A673 (cell line): ENCODE measurements at regions not wholly inside any gene's neighbourhood (a gene's known extent, or its start where the extent isn't known, plus 50 kb on each side); places are given as distances from the start of the nearest gene placed in this dataset.

Experiments used
- BruUV-seq: library from RNA; stranded (reverse); fragments of 400-500 nt; replicated peaks from 2 replicates; lab custom pipeline; 2021; lab: Mats Ljungman, UMichigan
- CTCF ChIA-PET: fragments of 300-600 bp; sonication (Branson Sonifier 250); formaldehyde crosslinking; loops from one replicate; lab custom pipeline; 2022; ENCODE audit warnings: antibody characterized with exemption; lab: Charles Lee
- POLR2A ChIA-PET: fragments of 300-600 bp; sonication (Branson Sonifier 250); formaldehyde crosslinking; loops from one replicate; lab custom pipeline; 2022; ENCODE audit warnings: antibody characterized with exemption; ENCODE audit not compliant: low non-redundant PET; lab: Charles Lee
- DNase-seq: peaks from one replicate; pipeline ENCODE4 v3.0.0-alpha.2; 2015; ENCODE audit warnings: low spot score
- H3K27ac ChIP-seq: fragments of 200-600 bp; sonication (generic); 2 replicates; pipeline ENCODE4 v1.5.1; 2016; ENCODE audit warnings: mixed run types, low read depth, mild to moderate bottlenecking, mixed read lengths, antibody characterized with exemption, low read length; ENCODE audit not compliant: poor library complexity, severe bottlenecking
- H3K27me3 ChIP-seq: fragments of 200-600 bp; sonication (generic); replicated peaks from 2 replicates; pipeline ENCODE4 v1.6.1; 2017; ENCODE audit warnings: mixed run types, low read depth, mild to moderate bottlenecking, mixed read lengths, antibody characterized with exemption, low read length; ENCODE audit not compliant: insufficient read depth, poor library complexity
- H3K36me3 ChIP-seq: fragments of 200-600 bp; sonication (generic); 2 replicates; pipeline ENCODE4 v1.6.1; 2016; ENCODE audit warnings: mixed run types, mild to moderate bottlenecking, mixed read lengths, antibody characterized with exemption, low read length; ENCODE audit not compliant: insufficient read depth, poor library complexity, severe bottlenecking
- H3K4me1 ChIP-seq: fragments of 200-600 bp; sonication (generic); 2 replicates; pipeline ENCODE4 v1.6.1; 2017; ENCODE audit warnings: mixed run types, mild to moderate bottlenecking, mixed read lengths, antibody characterized with exemption, low read length; ENCODE audit not compliant: insufficient read depth, poor library complexity, severe bottlenecking
- H3K4me3 ChIP-seq: fragments of 200-600 bp; sonication (generic); 2 replicates; pipeline ENCODE4 v1.5.1; 2016; ENCODE audit warnings: low read depth, mixed run types, mild to moderate bottlenecking, mixed read lengths, low read length; ENCODE audit not compliant: poor library complexity, severe bottlenecking
- H3K9me3 ChIP-seq: fragments of 200-600 bp; sonication (generic); 2 replicates; pipeline ENCODE4 v1.6.1; 2016; ENCODE audit warnings: mixed run types, low read depth, mild to moderate bottlenecking, mixed read lengths, antibody characterized with exemption, low read length; ENCODE audit not compliant: poor library complexity, severe bottlenecking
- CTCF ChIP-seq: fragments of 300-800, 200-600 bp; sonication (generic); conservative IDR thresholded peaks from 2 replicates; pipeline ENCODE4 v1.5.1; 2017; ENCODE audit warnings: low read depth, mild to moderate bottlenecking, antibody characterized with exemption, low read length, moderate library complexity, mixed read lengths
- EZH2 ChIP-seq: fragments of 200-600 bp; sonication (generic); IDR thresholded peaks from 2 replicates; pipeline ENCODE4 v1.6.1; 2017; ENCODE audit warnings: borderline replicate concordance, low read depth, mild to moderate bottlenecking, mixed read lengths, antibody characterized with exemption, low read length; ENCODE audit not compliant: poor library complexity, severe bottlenecking
- intact Hi-C: fragments of 100-400 bp; cut with micrococcal nuclease; formaldehyde crosslinking; loops from one replicate; pipeline ENCODE4 v1.10.0; 2022; ENCODE audit not compliant: unreplicated experiment

GRCh38 chr6:44045672-44046015 is 81.6 kb downstream of the MRPL14 start:
- no peaks in the 10 kb centered on the region for H3K36me3 ChIP-seq
- no peak overlapping the region for H3K4me3 ChIP-seq
- CTCF ChIA-PET: no interaction called here
- H3K9me3 ChIP-seq: no peaks in the 10 kb centered on the region
- POLR2A ChIA-PET: no interaction called here
- H3K27me3 ChIP-seq: no peaks in the 10 kb centered on the region
- no peak for DNase-seq
- intact Hi-C loops: no loop called here
- TF ChIP-seq CTCF (no peak), EZH2 (no peak)
- peaks cover 37% of the 10 kb centered on the region for H3K4me1 ChIP-seq
- BruUV-seq: no TSS peak
- no peak overlapping the region for H3K27ac ChIP-seq

- H3K4me1 ChIP-seq: peaks cover 32% of the 10 kb centered on the region
- H3K27ac ChIP-seq: no peak overlapping the region
- H3K4me3 ChIP-seq: no peak overlapping the region
- no peak for TF ChIP-seq CTCF
- no peak for TF ChIP-seq EZH2
- no TSS peak for BruUV-seq
- DNase-seq: no peak
- POLR2A ChIA-PET: no interaction called here
- intact Hi-C loops: no loop called here
- CTCF ChIA-PET: no interaction called here
- H3K27me3 ChIP-seq: no peaks in the 10 kb centered on the region
- H3K36me3 ChIP-seq: no peaks in the 10 kb centered on the region
- H3K9me3 ChIP-seq: no peaks in the 10 kb centered on the region
Measured at GRCh38 chr6:44044940-44045671, 82.1 kb downstream of the MRPL14 start.

GRCh38 chr6:44044154-44044539 is 83.1 kb downstream of the MRPL14 start:
- ChIA-PET POLR2A (no interaction called here), CTCF (interaction anchor here (0.6 kb wide), 1 partner anchor 377 kb away, joined by 3 read pairs; no protein-coding TSS in a partner anchor)
- Histone ChIP-seq H3K9me3 (no peaks in the 10 kb centered on the region), H3K36me3 (no peaks in the 10 kb centered on the region), H3K27me3 (no peaks in the 10 kb centered on the region), H3K27ac (peak overlapping the region; percentile 74), H3K4me3 (no peak overlapping the region), H3K4me1 (peaks cover 30% of the 10 kb centered on the region)
- no peak for DNase-seq
- BruUV-seq: no TSS peak
- no peak for TF ChIP-seq EZH2
- TF ChIP-seq CTCF: no peak
- intact Hi-C loops: no loop called here
